Thyroid gland (tissue), 4 donors: ENCODE measurements at regions not wholly inside any gene's neighbourhood (a gene's known extent, or its start where the extent isn't known, plus 50 kb on each side); places are given as distances from the start of the nearest gene placed in this dataset.

Experiments used
- POLR2A ChIP-seq, 2 donors: fragments of 450-650 bp; IDR thresholded peaks; one replicate each; pipeline ENCODE4 v1.6.1; 2017; ENCODE audit warnings: antibody characterized with exemption in 2 of 2, mild to moderate bottlenecking in 2 of 2, moderate library complexity in 1 of 2
- TF ChIP-seq, protein P1 (sequence below), 6 experiments: fragments of 200-600 bp in 3 of 6; fragments of 450-650 bp in 3 of 6; sonication (generic) in 3 of 6; IDR thresholded peaks; one replicate each; pipeline ENCODE4 v1.5.1; 2016 to 2019; ENCODE audit warnings: antibody characterized with exemption in 6 of 6, mild to moderate bottlenecking in 2 of 6, inconsistent platforms in 1 of 6, moderate library complexity in 1 of 6

GRCh38 chr5:15031180-15031579 lies 159.6 kb upstream of the ANKH start:
- TF ChIP-seq, protein P1, sequence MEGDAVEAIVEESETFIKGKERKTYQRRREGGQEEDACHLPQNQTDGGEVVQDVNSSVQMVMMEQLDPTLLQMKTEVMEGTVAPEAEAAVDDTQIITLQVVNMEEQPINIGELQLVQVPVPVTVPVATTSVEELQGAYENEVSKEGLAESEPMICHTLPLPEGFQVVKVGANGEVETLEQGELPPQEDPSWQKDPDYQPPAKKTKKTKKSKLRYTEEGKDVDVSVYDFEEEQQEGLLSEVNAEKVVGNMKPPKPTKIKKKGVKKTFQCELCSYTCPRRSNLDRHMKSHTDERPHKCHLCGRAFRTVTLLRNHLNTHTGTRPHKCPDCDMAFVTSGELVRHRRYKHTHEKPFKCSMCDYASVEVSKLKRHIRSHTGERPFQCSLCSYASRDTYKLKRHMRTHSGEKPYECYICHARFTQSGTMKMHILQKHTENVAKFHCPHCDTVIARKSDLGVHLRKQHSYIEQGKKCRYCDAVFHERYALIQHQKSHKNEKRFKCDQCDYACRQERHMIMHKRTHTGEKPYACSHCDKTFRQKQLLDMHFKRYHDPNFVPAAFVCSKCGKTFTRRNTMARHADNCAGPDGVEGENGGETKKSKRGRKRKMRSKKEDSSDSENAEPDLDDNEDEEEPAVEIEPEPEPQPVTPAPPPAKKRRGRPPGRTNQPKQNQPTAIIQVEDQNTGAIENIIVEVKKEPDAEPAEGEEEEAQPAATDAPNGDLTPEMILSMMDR (IDR thresholded peaks at IDR 0.05): no peak
- no peak for TF ChIP-seq POLR2A (IDR thresholded peaks at IDR 0.05)
